ENCODE measurements at regions not wholly inside any gene's neighbourhood (a gene's known extent, or its start where the extent isn't known, plus 50 kb on each side); places are given as distances from the start of the nearest gene placed in this dataset.

DNA sequence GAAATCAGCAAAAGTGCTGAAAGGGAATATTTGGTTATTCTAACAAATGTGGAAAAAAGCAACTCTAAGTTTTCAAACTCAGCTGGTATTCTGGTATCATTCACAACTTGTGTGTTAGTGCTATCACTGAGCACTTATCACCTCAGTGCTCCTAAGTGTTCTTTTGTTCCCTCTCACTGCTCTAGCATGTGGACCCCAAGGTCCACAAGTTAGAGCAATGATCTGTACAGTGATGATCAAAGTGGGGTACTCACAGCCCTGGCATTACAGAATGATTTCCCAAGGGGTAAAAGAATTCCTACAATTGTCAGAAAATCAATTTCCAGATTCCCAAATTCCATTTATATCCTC, 575.0 kb downstream of the DIAPH3 start:
- no peak for TF ChIP-seq JUND (IDR thresholded peaks at IDR 0.05; ENCODE audit: low read depth)
- in situ Hi-C loops (cut with HindIII; ENCODE audit: low pct_unique_long_range_greater_than_20kb, low sequenced_read_pairs), result no loop called here

DNA sequence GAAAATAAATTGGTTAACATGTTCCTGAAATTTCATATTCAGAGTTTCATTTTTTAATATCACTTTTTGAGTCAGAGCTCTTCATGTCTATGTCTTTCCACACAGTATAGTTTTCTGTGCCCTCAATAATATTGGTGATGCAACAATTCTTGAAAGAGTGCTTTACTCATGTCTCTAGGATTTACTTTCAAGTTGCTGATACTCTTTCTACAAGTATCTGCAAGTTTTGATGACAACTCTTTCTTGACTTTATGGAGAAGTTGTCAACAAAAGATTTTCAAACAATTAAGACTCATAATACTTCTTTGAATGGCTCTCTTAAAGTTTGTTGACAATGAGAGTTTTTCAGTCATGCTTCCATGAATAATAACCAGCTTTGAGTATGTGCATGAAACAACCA, 561.7 kb downstream of the DIAPH3 start:
- TF ChIP-seq JUND (IDR thresholded peaks at IDR 0.05; ENCODE audit: low read depth), result no peak
- no peak for DNase-seq (ENCODE audit: low read depth in 1 of 2, low spot score in 1 of 2)
- in situ Hi-C loops (cut with HindIII; ENCODE audit: low pct_unique_long_range_greater_than_20kb, low sequenced_read_pairs), result no loop called here

More for the DNA sequence above, 575.0 kb downstream of the DIAPH3 start:
- no peak for DNase-seq (ENCODE audit: low read depth in 1 of 2, low spot score in 1 of 2)

DNA sequence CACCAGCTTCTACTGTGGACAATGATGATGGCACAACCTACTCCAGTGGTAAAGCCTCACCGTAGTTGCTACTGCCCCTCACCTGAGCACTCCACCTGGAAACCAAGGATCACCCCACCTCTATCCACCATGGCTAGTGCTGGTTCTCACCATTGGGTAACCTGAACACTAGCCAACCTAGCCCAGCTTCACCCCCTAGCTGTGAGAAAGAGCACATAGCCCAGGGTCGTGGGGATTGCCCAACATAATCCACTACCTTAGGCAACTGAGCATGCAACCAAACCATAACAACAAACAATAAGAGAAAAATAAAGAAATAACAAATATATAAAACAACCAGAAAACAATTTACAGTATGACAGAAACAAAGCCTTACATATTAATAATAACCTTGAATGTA, 560.1 kb downstream of the DIAPH3 start:
- TF ChIP-seq JUND (IDR thresholded peaks at IDR 0.05; ENCODE audit: low read depth), result no peak
- in situ Hi-C loops (cut with HindIII; ENCODE audit: low pct_unique_long_range_greater_than_20kb, low sequenced_read_pairs), result no loop called here
- DNase-seq (ENCODE audit: low read depth in 1 of 2, low spot score in 1 of 2), result no peak

DNA sequence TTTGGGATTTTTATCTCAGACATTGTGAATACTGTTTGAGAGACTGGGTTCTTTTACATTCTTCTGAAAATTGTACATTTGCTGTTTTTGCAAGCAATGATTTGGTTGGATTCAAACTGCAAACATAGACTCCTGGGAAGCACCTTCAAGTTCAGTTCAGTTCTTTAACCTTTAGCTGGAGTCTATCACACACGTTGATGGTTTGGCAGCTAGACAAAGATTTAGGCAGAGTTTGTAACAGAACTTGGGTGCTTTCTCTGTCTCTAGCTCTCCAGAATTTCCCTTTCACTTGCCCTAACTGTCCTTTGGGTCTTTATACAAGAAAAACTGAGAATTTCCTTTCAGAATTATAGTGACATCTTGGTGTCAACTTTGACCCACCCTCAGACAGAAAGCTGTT, 556.6 kb downstream of the DIAPH3 start:
- no peak for DNase-seq (ENCODE audit: low read depth in 1 of 2, low spot score in 1 of 2)
- in situ Hi-C loops (cut with HindIII; ENCODE audit: low pct_unique_long_range_greater_than_20kb, low sequenced_read_pairs), result no loop called here
- no peak for TF ChIP-seq JUND (IDR thresholded peaks at IDR 0.05; ENCODE audit: low read depth)

DNA sequence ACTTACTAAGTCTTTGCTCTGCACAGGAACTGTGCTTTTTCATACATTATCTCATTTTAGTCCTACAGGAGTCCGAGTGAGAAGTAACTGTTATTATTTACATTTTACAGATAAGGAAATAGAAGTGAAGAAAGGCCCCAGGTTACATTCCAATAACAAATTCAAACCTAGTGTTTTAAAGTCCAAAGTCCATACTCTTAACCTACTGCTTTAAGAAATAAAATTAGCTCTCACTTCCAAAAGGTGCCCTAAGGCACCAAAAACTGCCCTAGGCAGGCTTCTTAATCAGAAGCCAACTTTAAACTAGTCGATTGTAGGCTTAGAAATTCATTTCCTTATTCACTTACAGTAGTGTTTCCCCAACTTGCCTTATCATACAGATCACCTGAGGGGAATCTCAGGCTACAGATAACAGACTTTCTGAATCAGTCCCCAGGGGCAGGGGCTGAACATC, 555.9 kb downstream of the DIAPH3 start:
- no peak for TF ChIP-seq JUND (IDR thresholded peaks at IDR 0.05; ENCODE audit: low read depth)
- no peak for DNase-seq (ENCODE audit: low read depth in 1 of 2, low spot score in 1 of 2)
- in situ Hi-C loops (cut with HindIII; ENCODE audit: low pct_unique_long_range_greater_than_20kb, low sequenced_read_pairs), result no loop called here

DNA sequence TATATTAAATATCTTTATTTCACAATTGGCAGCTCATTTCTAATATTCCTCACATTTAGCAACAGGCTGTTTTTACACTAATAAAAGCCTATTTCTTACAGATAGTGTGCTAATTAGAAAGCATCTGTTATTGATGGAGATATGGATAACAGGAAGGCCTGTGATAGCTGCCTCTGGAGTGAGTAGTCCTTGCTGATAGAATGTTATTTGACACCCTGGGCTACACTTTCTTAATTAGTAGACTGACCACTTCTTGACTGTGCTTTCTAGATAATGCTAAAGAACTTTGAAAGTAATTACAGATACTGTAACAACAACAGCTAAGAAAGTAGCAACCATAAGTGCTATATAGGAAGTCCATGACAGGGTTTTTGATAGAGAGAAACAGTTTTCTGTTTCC, 554.3 kb downstream of the DIAPH3 start:
- TF ChIP-seq JUND (IDR thresholded peaks at IDR 0.05; ENCODE audit: low read depth), result no peak
- no peak for DNase-seq (ENCODE audit: low read depth in 1 of 2, low spot score in 1 of 2)
- in situ Hi-C loops (cut with HindIII; ENCODE audit: low pct_unique_long_range_greater_than_20kb, low sequenced_read_pairs), result no loop called here

Measured in T47D (cell line).